Skeletal muscle tissue (tissue), 3 donors: ENCODE measurements at regions not wholly inside any gene's neighbourhood (a gene's known extent, or its start where the extent isn't known, plus 50 kb on each side); places are given as distances from the start of the nearest gene placed in this dataset.

Experiments
- H3K27ac ChIP-seq: one replicate; pipeline ENCODE4 v1.7.0; 2013; ENCODE audit warnings: mild to moderate bottlenecking, low read depth, low read length, inconsistent platforms
- H3K27me3 ChIP-seq, 3 donors: one replicate each; pipeline ENCODE4 v1.7.0; 2013; ENCODE audit warnings: low read length in 3 of 3; ENCODE audit not compliant: control insufficient read depth in 3 of 3, insufficient read depth in 3 of 3
- H3K36me3 ChIP-seq, 3 donors: one replicate each; pipeline ENCODE4 v1.7.0; 2013; ENCODE audit warnings: low read length in 3 of 3; ENCODE audit not compliant: control insufficient read depth in 3 of 3, insufficient read depth in 3 of 3
- H3K4me1 ChIP-seq, 3 donors: one replicate each; pipeline ENCODE4 v1.7.0; 2013; ENCODE audit warnings: low read length in 3 of 3, mild to moderate bottlenecking in 3 of 3; ENCODE audit not compliant: control insufficient read depth in 3 of 3, insufficient read depth in 3 of 3
- H3K4me3 ChIP-seq, 3 donors: one replicate each; pipeline ENCODE4 v1.7.0; 2013; ENCODE audit warnings: low read length in 3 of 3
- H3K9ac ChIP-seq, 3 donors: one replicate each; pipeline ENCODE4 v1.7.0; 2013; ENCODE audit warnings: low read length in 3 of 3, mild to moderate bottlenecking in 3 of 3, moderate library complexity in 2 of 3, low read depth in 1 of 3
- H3K9me3 ChIP-seq, 3 donors: one replicate each; pipeline ENCODE4 v1.7.0; 2013; ENCODE audit warnings: low read length in 3 of 3; ENCODE audit not compliant: control insufficient read depth in 3 of 3
- donor health status: Osteomylitis.

GRCh38 chr7:4319280-4319679 lies 362.8 kb upstream of the FOXK1 start:
- H3K4me1 ChIP-seq = no peaks in the 10 kb centered on the region
- H3K27ac ChIP-seq = no peak overlapping the region
- no peaks in the 10 kb centered on the region for H3K36me3 ChIP-seq
- H3K4me3 ChIP-seq = no peak overlapping the region
- H3K9ac ChIP-seq = no peak overlapping the region
- no peaks in the 10 kb centered on the region for H3K27me3 ChIP-seq
- H3K9me3 ChIP-seq = no peaks in the 10 kb centered on the region

GRCh38 chr7:4325732-4326131 lies 356.4 kb upstream of the FOXK1 start:
- Histone ChIP-seq H3K4me1 (no peaks in the 10 kb centered on the region), H3K9me3 (no peaks in the 10 kb centered on the region), H3K9ac (no peak overlapping the region), H3K27me3 (no peaks in the 10 kb centered on the region), H3K27ac (no peak overlapping the region), H3K4me3 (no peak overlapping the region), H3K36me3 (no peaks in the 10 kb centered on the region)

GRCh38 chr7:4331711-4332110 lies 350.4 kb upstream of the FOXK1 start:
- no peaks in the 10 kb centered on the region for H3K36me3 ChIP-seq
- H3K4me1 ChIP-seq = no peaks in the 10 kb centered on the region
- no peaks in the 10 kb centered on the region for H3K9me3 ChIP-seq
- H3K27ac ChIP-seq = no peak overlapping the region
- H3K4me3 ChIP-seq = no peak overlapping the region
- no peak overlapping the region for H3K9ac ChIP-seq
- H3K27me3 ChIP-seq = no peaks in the 10 kb centered on the region

GRCh38 chr7:4338556-4338955 lies 343.5 kb upstream of the FOXK1 start:
- no peak overlapping the region for H3K9ac ChIP-seq
- H3K4me3 ChIP-seq = no peak overlapping the region
- no peak overlapping the region for H3K27ac ChIP-seq
- no peaks in the 10 kb centered on the region for H3K27me3 ChIP-seq
- peaks cover 0 to 5% (median 0%) of the 10 kb centered on the region in 3 donors for H3K9me3 ChIP-seq
- H3K4me1 ChIP-seq = no peaks in the 10 kb centered on the region
- no peaks in the 10 kb centered on the region for H3K36me3 ChIP-seq

GRCh38 chr7:4343272-4344247 lies 338.5 kb upstream of the FOXK1 start:
- H3K27me3 ChIP-seq = no peaks in the 10 kb centered on the region
- no peaks in the 10 kb centered on the region for H3K36me3 ChIP-seq
- H3K4me3 ChIP-seq = no peak overlapping the region
- peaks cover 0 to 9% (median 0%) of the 10 kb centered on the region in 3 donors for H3K9me3 ChIP-seq
- no peak overlapping the region for H3K9ac ChIP-seq
- no peaks in the 10 kb centered on the region for H3K4me1 ChIP-seq
- H3K27ac ChIP-seq = no peak overlapping the region

GRCh38 chr7:4345004-4345403 lies 337.1 kb upstream of the FOXK1 start:
- Histone ChIP-seq H3K9ac (no peak overlapping the region), H3K9me3 (peaks cover 0 to 9% (median 0%) of the 10 kb centered on the region in 3 donors), H3K4me3 (no peak overlapping the region), H3K27ac (no peak overlapping the region), H3K36me3 (no peaks in the 10 kb centered on the region), H3K27me3 (no peaks in the 10 kb centered on the region), H3K4me1 (no peaks in the 10 kb centered on the region)

- H3K4me3 ChIP-seq = no peak overlapping the region
- H3K9ac ChIP-seq = no peak overlapping the region
- no peak overlapping the region for H3K27ac ChIP-seq
- no peaks in the 10 kb centered on the region for H3K4me1 ChIP-seq
- no peaks in the 10 kb centered on the region for H3K27me3 ChIP-seq
- no peaks in the 10 kb centered on the region for H3K36me3 ChIP-seq
- H3K9me3 ChIP-seq = peaks cover 0 to 2% (median 0%) of the 10 kb centered on the region in 3 donors
Measured at GRCh38 chr7:4352069-4352468, 330.0 kb upstream of the FOXK1 start.

- Histone ChIP-seq H3K27ac (no peak overlapping the region), H3K9me3 (no peaks in the 10 kb centered on the region), H3K9ac (no peak overlapping the region), H3K4me1 (no peaks in the 10 kb centered on the region), H3K27me3 (no peaks in the 10 kb centered on the region), H3K36me3 (no peaks in the 10 kb centered on the region), H3K4me3 (no peak overlapping the region)
Measured at GRCh38 chr7:4361774-4362173, 320.3 kb upstream of the FOXK1 start.

- H3K36me3 ChIP-seq = no peaks in the 10 kb centered on the region
- H3K9ac ChIP-seq = no peak overlapping the region
- no peak overlapping the region for H3K4me3 ChIP-seq
- no peaks in the 10 kb centered on the region for H3K27me3 ChIP-seq
- peaks cover 0 to 2% (median 0%) of the 10 kb centered on the region in 3 donors for H3K9me3 ChIP-seq
- no peak overlapping the region for H3K27ac ChIP-seq
- no peaks in the 10 kb centered on the region for H3K4me1 ChIP-seq
Measured at GRCh38 chr7:4383584-4383983, 298.5 kb upstream of the FOXK1 start.

- Histone ChIP-seq H3K27me3 (no peaks in the 10 kb centered on the region), H3K9ac (no peak overlapping the region), H3K4me3 (no peak overlapping the region), H3K9me3 (no peaks in the 10 kb centered on the region), H3K27ac (no peak overlapping the region), H3K4me1 (no peaks in the 10 kb centered on the region), H3K36me3 (no peaks in the 10 kb centered on the region)
Measured at GRCh38 chr7:4386190-4386589, 295.9 kb upstream of the FOXK1 start.
